RWPE2 (cell line): ENCODE measurements at regions not wholly inside any gene's neighbourhood (a gene's known extent, or its start where the extent isn't known, plus 50 kb on each side); places are given as distances from the start of the nearest gene placed in this dataset.

Source experiments
- ATAC-seq: fragments of 200-7000 bp; cut with Tn5 transposase; 3 replicates; pipeline ENCODE4 v1.9.1; 2021; ENCODE audit warnings: low read depth
- DNase-seq: peaks from one replicate; pipeline ENCODE4 v3.0.0-alpha.2; 2020; ENCODE audit warnings: low spot score
- H3K27ac ChIP-seq: fragments of 450-650 bp; 2 replicates; pipeline ENCODE4 v1.5.1; 2017; ENCODE audit warnings: mild to moderate bottlenecking; ENCODE audit not compliant: poor library complexity, severe bottlenecking
- H3K27me3 ChIP-seq: fragments of 250-450 bp; sonication (Bioruptor Pico); 2 replicates; pipeline ENCODE4 v1.5.1; 2021; ENCODE audit warnings: mild to moderate bottlenecking, moderate library complexity; ENCODE audit not compliant: insufficient read depth, poor library complexity, severe bottlenecking
- H3K36me3 ChIP-seq: fragments of 250-450 bp; sonication (Bioruptor Pico); 2 replicates; pipeline ENCODE4 v1.5.1; 2020; ENCODE audit warnings: low read depth, mild to moderate bottlenecking, moderate library complexity
- H3K4me1 ChIP-seq: fragments of 250-450 bp; sonication (Bioruptor Pico); 2 replicates; pipeline ENCODE4 v1.5.1; 2021; ENCODE audit warnings: mild to moderate bottlenecking, moderate library complexity; ENCODE audit not compliant: insufficient read depth, poor library complexity, severe bottlenecking
- H3K4me3 ChIP-seq: fragments of 250-450 bp; sonication (Bioruptor Pico); 2 replicates; pipeline ENCODE4 v1.5.1; 2021; ENCODE audit warnings: mild to moderate bottlenecking, moderate library complexity; ENCODE audit not compliant: severe bottlenecking
- H3K9me3 ChIP-seq: fragments of 250-450 bp; sonication (Bioruptor Pico); 2 replicates; pipeline ENCODE4 v1.5.1; 2021; ENCODE audit warnings: mild to moderate bottlenecking, moderate library complexity; ENCODE audit not compliant: severe bottlenecking
- CTCF ChIP-seq: fragments of 450-650 bp; IDR thresholded peaks from one replicate; pipeline ENCODE4 v1.5.1; 2017; ENCODE audit warnings: mild to moderate bottlenecking, moderate library complexity; ENCODE audit not compliant: poor library complexity, severe bottlenecking

GRCh38 chr7:22676385-22676784, 50.6 kb upstream of the IL6 start:
- no peak overlapping the region for H3K27ac ChIP-seq
- H3K27me3 ChIP-seq: no peaks in the 10 kb centered on the region
- no peak for ATAC-seq
- H3K36me3 ChIP-seq: no peaks in the 10 kb centered on the region
- DNase-seq: no peak
- H3K9me3 ChIP-seq: peaks cover 2% of the 10 kb centered on the region
- peaks cover 25% of the 10 kb centered on the region for H3K4me1 ChIP-seq
- H3K4me3 ChIP-seq: no peak overlapping the region
- TF ChIP-seq CTCF: no peak

- no peak for DNase-seq
- Histone ChIP-seq H3K27ac (no peak overlapping the region), H3K4me1 (peaks cover 25% of the 10 kb centered on the region), H3K27me3 (no peaks in the 10 kb centered on the region), H3K36me3 (no peaks in the 10 kb centered on the region), H3K9me3 (peaks cover 2% of the 10 kb centered on the region), H3K4me3 (no peak overlapping the region)
- no peak for TF ChIP-seq CTCF
- ATAC-seq: no peak
Measured at GRCh38 chr7:22675917-22676343, 51.1 kb upstream of the IL6 start.

GRCh38 chr7:22675421-22675820, 51.6 kb upstream of the IL6 start:
- no peak for TF ChIP-seq CTCF
- Histone ChIP-seq H3K36me3 (no peaks in the 10 kb centered on the region), H3K9me3 (peaks cover 2% of the 10 kb centered on the region), H3K4me1 (peaks cover 25% of the 10 kb centered on the region), H3K4me3 (no peak overlapping the region), H3K27ac (no peak overlapping the region), H3K27me3 (no peaks in the 10 kb centered on the region)
- ATAC-seq (no peak), DNase-seq (no peak)

- TF ChIP-seq CTCF: no peak
- H3K9me3 ChIP-seq: peaks cover 2% of the 10 kb centered on the region
- peak; percentile 94 for ATAC-seq
- no peak overlapping the region for H3K4me3 ChIP-seq
- peaks cover 34% of the 10 kb centered on the region for H3K4me1 ChIP-seq
- no peaks in the 10 kb centered on the region for H3K27me3 ChIP-seq
- H3K36me3 ChIP-seq: no peaks in the 10 kb centered on the region
- H3K27ac ChIP-seq: peak overlapping the region; percentile 53
- DNase-seq: no peak
Measured at GRCh38 chr7:22672846-22673680, 53.9 kb upstream of the IL6 start.

- no peak overlapping the region for H3K4me3 ChIP-seq
- peaks cover 49% of the 10 kb centered on the region for H3K4me1 ChIP-seq
- DNase-seq (no peak), ATAC-seq (no peak)
- no peaks in the 10 kb centered on the region for H3K36me3 ChIP-seq
- no peak overlapping the region for H3K27ac ChIP-seq
- no peaks in the 10 kb centered on the region for H3K27me3 ChIP-seq
- H3K9me3 ChIP-seq: peaks cover 2% of the 10 kb centered on the region
- TF ChIP-seq CTCF: no peak
Measured at GRCh38 chr7:22671177-22671879, 55.7 kb upstream of the IL6 start.
